Tibial nerve (tissue), 4 donors: ENCODE measurements at regions not wholly inside any gene's neighbourhood (a gene's known extent, or its start where the extent isn't known, plus 50 kb on each side); places are given as distances from the start of the nearest gene placed in this dataset.

Source experiments
- EP300 ChIP-seq, 2 donors: sonication (generic); formaldehyde crosslinking; IDR thresholded peaks; one replicate each; pipeline ENCODE4 v1.6.1; 2017; ENCODE audit warnings: antibody characterized with exemption in 2 of 2, mild to moderate bottlenecking in 1 of 2
- POLR2A ChIP-seq, 2 donors: fragments of 450-650 bp; IDR thresholded peaks; one replicate each; pipeline ENCODE4 v1.6.1; 2017; ENCODE audit warnings: antibody characterized with exemption in 2 of 2, mild to moderate bottlenecking in 2 of 2, moderate library complexity in 2 of 2
- TF ChIP-seq, protein P1 (sequence below), 5 experiments: fragments of 200-600 bp in 3 of 5; fragments of 450-650 bp in 2 of 5; sonication (generic) in 3 of 5; IDR thresholded peaks; one replicate each; pipeline ENCODE4 v1.5.1; 2016 to 2019; ENCODE audit warnings: antibody characterized with exemption in 5 of 5, mild to moderate bottlenecking in 3 of 5, moderate library complexity in 2 of 5

DNA sequence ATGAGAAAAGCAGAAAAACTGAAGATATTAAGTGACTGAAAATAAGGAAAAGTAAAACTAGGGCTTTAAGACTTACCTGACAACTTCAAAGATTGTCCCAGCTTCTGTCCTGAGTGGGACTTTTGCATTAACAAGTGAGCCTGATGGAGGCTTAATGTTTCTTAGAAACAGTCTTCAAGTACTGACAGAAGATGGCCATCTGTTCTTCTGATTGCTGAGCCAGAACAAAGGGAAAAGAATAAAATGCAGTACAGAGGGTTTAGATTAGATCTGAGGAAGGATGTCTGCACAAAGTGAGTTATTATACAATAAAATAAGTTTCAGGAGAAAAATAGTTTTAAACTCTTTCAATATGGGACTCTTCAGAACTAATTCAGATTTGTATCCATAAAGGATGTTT, 500.7 kb downstream of the CETN3 start:
- TF ChIP-seq POLR2A (IDR thresholded peaks at IDR 0.05) (no peak), EP300 (IDR thresholded peaks at IDR 0.05) (no peak)
- TF ChIP-seq, protein P1, sequence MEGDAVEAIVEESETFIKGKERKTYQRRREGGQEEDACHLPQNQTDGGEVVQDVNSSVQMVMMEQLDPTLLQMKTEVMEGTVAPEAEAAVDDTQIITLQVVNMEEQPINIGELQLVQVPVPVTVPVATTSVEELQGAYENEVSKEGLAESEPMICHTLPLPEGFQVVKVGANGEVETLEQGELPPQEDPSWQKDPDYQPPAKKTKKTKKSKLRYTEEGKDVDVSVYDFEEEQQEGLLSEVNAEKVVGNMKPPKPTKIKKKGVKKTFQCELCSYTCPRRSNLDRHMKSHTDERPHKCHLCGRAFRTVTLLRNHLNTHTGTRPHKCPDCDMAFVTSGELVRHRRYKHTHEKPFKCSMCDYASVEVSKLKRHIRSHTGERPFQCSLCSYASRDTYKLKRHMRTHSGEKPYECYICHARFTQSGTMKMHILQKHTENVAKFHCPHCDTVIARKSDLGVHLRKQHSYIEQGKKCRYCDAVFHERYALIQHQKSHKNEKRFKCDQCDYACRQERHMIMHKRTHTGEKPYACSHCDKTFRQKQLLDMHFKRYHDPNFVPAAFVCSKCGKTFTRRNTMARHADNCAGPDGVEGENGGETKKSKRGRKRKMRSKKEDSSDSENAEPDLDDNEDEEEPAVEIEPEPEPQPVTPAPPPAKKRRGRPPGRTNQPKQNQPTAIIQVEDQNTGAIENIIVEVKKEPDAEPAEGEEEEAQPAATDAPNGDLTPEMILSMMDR (IDR thresholded peaks at IDR 0.05): no peak
